Naive B cell (primary cell): ENCODE measurements at regions not wholly inside any gene's neighbourhood (a gene's known extent, or its start where the extent isn't known, plus 50 kb on each side); places are given as distances from the start of the nearest gene placed in this dataset.

Experiments used
- ATAC-seq, 2 donors: fragments of 150-1000 bp; cut with Tn5 transposase; 2 replicates each; pipeline ENCODE4 v1.10.0; 2021; ENCODE audit warnings: low read depth in 2 of 2, mild to moderate bottlenecking in 2 of 2, moderate library complexity in 2 of 2
- DNase-seq: peaks from one replicate; pipeline ENCODE4 v3.0.0; 2022
- H3K27ac Mint-ChIP-seq, 6 donors: one replicate each; pipeline ENCODE4 v1.8.0; 2020 to 2022; ENCODE audit warnings: mild to moderate bottlenecking in 6 of 6, mixed read lengths in 6 of 6, moderate library complexity in 5 of 6, inconsistent platforms in 2 of 6
- H3K27me3 Mint-ChIP-seq, 3 donors: one replicate each; pipeline ENCODE4 v1.8.0; 2021 to 2022; ENCODE audit warnings: mixed read lengths in 3 of 3, mild to moderate bottlenecking in 1 of 3
- H3K36me3 Mint-ChIP-seq, 2 donors: one replicate each; pipeline ENCODE4 v1.8.0; 2020 to 2022; ENCODE audit warnings: mixed read lengths in 2 of 2, inconsistent platforms in 1 of 2, mild to moderate bottlenecking in 1 of 2
- H3K4me1 Mint-ChIP-seq, 3 donors: one replicate each; pipeline ENCODE4 v1.8.0; 2020 to 2022; ENCODE audit warnings: mixed read lengths in 3 of 3, inconsistent platforms in 1 of 3, mild to moderate bottlenecking in 1 of 3, moderate library complexity in 1 of 3
- H3K4me3 Mint-ChIP-seq, 8 donors: one replicate each; pipeline ENCODE4 v1.8.0; 2020 to 2022; ENCODE audit warnings: mild to moderate bottlenecking in 8 of 8, mixed read lengths in 8 of 8, moderate library complexity in 8 of 8, inconsistent platforms in 2 of 8
- H3K9me3 Mint-ChIP-seq, 7 donors: one replicate each; pipeline ENCODE4 v1.8.0; 2020 to 2022; ENCODE audit warnings: mixed read lengths in 7 of 7, mild to moderate bottlenecking in 5 of 7, inconsistent platforms in 2 of 7, moderate library complexity in 1 of 7

DNA sequence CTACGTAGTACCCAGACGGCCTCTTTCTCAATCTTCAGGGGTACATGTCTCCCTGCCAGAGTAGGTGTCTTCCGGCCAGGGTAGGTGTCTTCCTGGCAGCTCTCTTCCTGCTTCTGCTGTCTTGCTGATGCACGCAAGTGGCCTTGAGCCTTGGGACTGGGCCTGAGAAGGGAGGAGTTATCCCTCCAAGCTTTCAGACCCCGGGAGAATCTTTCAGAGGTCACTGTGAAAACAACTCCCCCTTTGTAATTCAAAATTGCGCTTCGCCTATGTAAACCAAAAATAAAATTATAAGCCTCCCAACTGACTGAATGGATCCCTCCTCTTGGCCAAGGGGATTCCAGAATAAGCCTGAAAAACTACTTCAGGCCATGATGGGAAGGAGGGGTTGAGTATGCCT, 87.3 kb upstream of the NUDT4 start:
- Mint-ChIP-seq H3K27ac (peak overlapping the region in 1 of 6 donors; percentile 24), H3K9me3 (no peaks in the 10 kb centered on the region), H3K4me3 (no peak overlapping the region), H3K36me3 (no peaks in the 10 kb centered on the region), H3K27me3 (peaks cover 4 to 14% (median 5%) of the 10 kb centered on the region in 3 donors), H3K4me1 (peaks cover 0 to 6% (median 0%) of the 10 kb centered on the region in 3 donors)
- no peak for ATAC-seq
- no peak for DNase-seq

DNA sequence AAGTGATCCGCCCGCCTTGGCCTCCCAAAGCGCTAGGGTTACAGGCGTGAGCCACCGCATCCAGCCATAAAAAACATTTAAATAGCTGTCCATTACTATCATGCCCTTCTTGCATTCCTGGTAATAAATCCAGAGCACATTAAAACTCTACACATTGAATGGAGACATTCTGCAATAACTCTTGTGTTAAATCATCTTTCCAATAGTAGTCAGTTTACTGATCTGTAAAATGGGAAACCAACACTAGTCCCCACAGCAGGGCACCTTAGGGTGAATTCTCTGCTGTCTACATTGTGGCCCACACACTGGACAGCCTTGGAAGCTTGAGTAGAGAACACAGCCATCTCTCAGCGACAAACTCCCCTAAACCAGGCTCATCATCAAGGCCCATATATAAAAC, 85.5 kb upstream of the NUDT4 start:
- Mint-ChIP-seq H3K4me1 (peaks cover 8 to 17% (median 8%) of the 10 kb centered on the region in 3 donors), H3K36me3 (no peaks in the 10 kb centered on the region), H3K9me3 (no peaks in the 10 kb centered on the region), H3K27ac (no peak overlapping the region), H3K27me3 (peaks cover 8 to 14% (median 9%) of the 10 kb centered on the region in 3 donors), H3K4me3 (no peak overlapping the region)
- no peak for ATAC-seq
- DNase-seq, result no peak

DNA sequence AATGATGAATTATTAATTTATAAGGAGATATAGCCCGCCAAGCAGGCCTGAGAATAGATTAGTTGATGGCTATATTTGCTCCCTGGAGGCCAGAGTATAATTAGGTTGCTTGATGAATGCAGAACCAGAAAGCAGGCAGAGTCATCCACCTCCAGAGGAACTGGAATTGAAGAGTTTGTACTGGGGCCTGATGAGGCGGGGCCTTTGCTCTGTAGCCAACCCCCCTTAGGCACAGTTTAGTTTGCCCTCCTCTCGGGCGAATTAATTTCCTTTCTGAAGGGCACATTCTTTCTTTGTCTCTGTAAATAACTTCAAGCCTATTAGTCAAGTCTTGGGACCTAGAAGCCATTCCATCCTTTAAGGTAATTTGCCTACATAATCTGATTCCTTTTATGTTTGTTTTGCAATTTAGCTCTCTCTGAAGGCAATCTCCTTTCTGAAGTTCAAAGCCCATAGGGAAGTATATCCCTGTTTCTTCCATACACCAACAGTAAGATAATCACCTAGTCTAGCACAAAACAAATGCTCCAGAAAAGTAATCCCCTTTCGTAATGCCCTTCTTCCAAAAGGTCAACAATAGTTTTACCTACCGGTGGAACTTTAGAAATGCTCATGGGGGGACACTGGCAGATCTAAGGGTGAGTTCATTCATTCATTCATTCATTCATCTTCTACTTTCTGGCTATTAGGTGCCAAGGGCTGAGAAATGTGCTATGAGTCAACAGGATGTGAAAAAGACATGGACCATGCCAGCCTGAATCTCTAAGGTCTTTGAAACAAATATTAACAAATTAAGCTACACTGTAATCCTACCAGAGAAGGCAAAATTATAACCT, 84.8 kb upstream of the NUDT4 start:
- H3K27ac Mint-ChIP-seq, result no peak overlapping the region
- ATAC-seq, result no peak
- no peaks in the 10 kb centered on the region for H3K36me3 Mint-ChIP-seq
- no peaks in the 10 kb centered on the region for H3K9me3 Mint-ChIP-seq
- H3K4me3 Mint-ChIP-seq, result no peak overlapping the region
- peaks cover 9 to 14% (median 12%) of the 10 kb centered on the region in 3 donors for H3K27me3 Mint-ChIP-seq
- peaks cover 12 to 22% (median 12%) of the 10 kb centered on the region in 3 donors for H3K4me1 Mint-ChIP-seq
- no peak for DNase-seq

DNA sequence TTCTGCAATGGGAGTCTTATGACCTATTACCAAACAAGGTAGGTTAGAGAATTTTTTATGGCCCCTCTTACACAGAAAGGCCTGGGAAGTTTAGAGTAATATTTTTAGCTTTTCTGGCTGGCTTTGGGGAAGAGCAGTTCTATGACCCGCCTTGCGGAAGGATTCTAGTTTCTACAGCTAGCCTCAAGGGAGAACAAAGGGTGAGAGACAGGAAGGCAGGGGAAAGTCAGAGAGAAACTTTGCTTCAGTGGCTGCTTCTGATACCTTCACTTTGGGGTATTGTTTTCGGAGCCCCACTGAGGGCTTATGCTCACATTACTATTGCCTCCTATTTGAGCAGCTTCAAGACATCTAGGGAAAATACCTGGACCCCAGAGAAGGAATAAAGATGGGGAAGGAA, 80.7 kb upstream of the NUDT4 start:
- H3K27me3 Mint-ChIP-seq, result peaks cover 9 to 18% (median 12%) of the 10 kb centered on the region in 3 donors
- no peaks in the 10 kb centered on the region for H3K36me3 Mint-ChIP-seq
- H3K9me3 Mint-ChIP-seq, result no peaks in the 10 kb centered on the region
- ATAC-seq, result peak; percentile 83 to 99
- DNase-seq, result peak; percentile 26
- H3K4me1 Mint-ChIP-seq, result peaks cover 17 to 26% (median 18%) of the 10 kb centered on the region in 3 donors
- H3K27ac Mint-ChIP-seq, result peak overlapping the region in 2 of 6 donors; percentile 61 to 88
- peak overlapping the region in 7 of 8 donors; percentile 54 to 83 (median 63) for H3K4me3 Mint-ChIP-seq

DNA sequence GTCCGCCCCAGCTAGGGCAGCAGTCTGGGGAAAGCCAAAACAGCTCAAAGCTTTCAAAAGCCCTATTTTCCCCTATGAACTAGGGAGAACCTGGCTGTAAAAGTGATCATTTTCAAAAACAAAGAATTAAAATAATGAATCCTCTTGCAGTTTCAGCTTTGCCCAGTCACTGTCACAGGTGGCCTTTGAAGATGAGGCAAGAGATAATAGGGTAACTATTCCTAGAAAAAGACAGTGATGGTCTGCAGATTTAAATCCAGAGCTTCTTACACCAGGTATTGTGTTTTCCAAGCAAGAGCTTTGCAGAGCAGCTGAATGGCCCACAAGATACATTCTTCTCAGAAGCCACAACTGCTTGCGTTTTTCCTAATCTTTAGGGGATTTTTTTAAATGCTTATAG, 80.2 kb upstream of the NUDT4 start:
- Mint-ChIP-seq H3K27ac (peak overlapping the region in 1 of 6 donors; percentile 61), H3K27me3 (peaks cover 9 to 18% (median 12%) of the 10 kb centered on the region in 3 donors), H3K9me3 (no peaks in the 10 kb centered on the region), H3K36me3 (no peaks in the 10 kb centered on the region), H3K4me3 (peak overlapping the region in 5 of 8 donors; percentile 59 to 83 (median 63)), H3K4me1 (peaks cover 17 to 28% (median 21%) of the 10 kb centered on the region in 3 donors)
- DNase-seq (no peak), ATAC-seq (no peak)

DNA sequence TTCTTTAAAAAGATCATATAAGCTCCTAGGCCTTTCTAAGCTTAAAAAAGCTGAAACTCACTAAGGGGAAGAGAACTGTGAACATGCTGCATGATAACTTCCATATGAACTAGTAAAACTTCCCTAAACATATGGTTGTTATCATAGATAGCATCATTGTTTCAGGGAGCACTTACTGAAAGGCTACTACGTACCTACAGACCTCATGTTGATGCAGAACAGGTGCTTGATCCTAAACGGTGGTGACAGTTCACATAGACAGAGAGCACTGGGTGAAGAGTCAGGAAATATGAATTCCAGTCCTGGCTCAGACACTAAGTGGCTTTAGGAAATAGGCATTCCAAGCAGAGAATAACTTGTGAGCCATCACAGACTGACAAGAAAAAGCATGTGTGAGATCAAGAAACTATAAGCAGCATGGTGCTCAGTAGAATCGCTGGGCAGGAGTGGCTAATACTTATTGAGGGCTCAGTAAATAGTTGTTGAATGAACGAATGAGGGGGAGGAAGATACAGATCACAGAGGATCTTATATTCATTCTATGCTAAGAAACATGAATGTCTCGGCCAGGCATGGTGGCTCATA, 78.4 kb upstream of the NUDT4 start:
- peaks cover 9 to 12% (median 9%) of the 10 kb centered on the region in 3 donors for H3K27me3 Mint-ChIP-seq

DNA sequence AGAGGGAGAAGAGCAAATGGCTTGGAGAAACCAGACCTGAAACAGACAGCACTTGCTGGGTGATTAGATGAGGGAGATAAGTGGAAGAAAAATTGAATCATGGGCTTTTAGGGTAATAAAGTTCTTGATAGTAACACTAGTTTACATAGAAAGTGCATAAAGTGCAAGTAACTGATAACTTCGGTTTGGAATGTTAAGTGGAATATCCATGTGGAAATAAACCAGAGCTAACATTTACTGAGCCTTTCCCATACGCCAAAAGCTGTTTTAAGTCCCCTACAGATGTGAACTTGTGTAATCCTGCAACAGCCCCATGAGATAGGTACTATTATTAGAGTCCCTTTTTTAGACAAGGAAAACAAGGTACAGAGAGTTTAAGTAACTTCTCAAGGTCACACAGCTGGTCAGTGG, 77.1 kb upstream of the NUDT4 start:
- ATAC-seq (no peak), DNase-seq (no peak)
- Mint-ChIP-seq H3K27ac (no peak overlapping the region), H3K4me1 (peaks cover 22 to 28% (median 27%) of the 10 kb centered on the region in 3 donors), H3K27me3 (peaks cover 4 to 7% (median 5%) of the 10 kb centered on the region in 3 donors), H3K36me3 (no peaks in the 10 kb centered on the region), H3K4me3 (no peak overlapping the region), H3K9me3 (peaks cover 0 to 7% (median under 1%) of the 10 kb centered on the region in 7 donors)

More for the DNA sequence above, 78.4 kb upstream of the NUDT4 start:
- Mint-ChIP-seq H3K4me3 (no peak overlapping the region), H3K27ac (peak overlapping the region in 2 of 6 donors; percentile 54 to 67), H3K9me3 (no peaks in the 10 kb centered on the region), H3K36me3 (no peaks in the 10 kb centered on the region), H3K4me1 (peaks cover 22 to 28% (median 27%) of the 10 kb centered on the region in 3 donors)
- ATAC-seq (no peak), DNase-seq (no peak)

DNA sequence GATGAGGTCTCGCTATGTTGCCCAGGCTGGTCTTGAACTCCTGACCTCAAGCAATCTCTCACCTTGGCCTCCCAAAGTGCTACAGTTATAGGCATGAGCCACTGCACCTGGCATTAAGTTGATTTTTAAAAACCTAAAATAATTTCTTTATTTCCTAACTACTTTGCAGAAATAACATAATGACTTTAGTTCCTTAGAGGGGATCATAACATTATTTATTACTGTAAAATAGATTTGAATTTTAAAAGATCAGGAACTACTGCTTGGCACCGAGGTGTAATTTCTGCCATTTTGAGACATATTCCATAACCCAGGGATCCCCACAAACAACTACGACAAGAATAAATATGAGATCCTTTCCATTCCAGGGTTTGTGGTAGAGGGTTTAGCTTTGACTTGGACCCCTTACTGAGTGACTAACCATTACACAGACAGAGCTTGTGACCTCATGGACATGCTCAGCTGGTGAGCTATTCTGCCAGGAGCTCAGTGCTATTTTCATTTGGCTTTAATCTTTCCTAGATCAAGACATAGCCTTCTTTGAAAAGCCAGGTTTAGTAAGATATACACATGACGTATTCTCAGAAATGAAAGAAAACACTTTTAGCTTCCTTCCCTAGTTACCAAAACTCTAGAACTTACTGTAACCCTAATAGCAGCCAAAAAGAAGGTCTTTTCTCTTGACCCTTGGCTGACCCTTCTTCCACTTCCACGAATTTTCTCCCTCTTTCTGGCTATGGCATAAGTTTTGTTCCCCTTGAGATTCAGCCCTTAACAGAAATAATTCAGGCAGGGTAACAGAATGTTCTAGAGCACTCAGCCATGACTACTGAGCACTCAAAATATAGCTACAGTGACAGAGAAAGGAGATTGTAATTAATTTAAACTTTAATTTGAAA, 75.1 kb upstream of the NUDT4 start:
- Mint-ChIP-seq H3K27me3 (peaks cover 0 to 4% (median 0%) of the 10 kb centered on the region in 3 donors), H3K4me1 (peaks cover 12 to 15% (median 15%) of the 10 kb centered on the region in 3 donors), H3K4me3 (peak overlapping the region in 5 of 8 donors; percentile 5 to 22 (median 8)), H3K27ac (peak overlapping the region in 5 of 6 donors; percentile 1 to 44 (median 33)), H3K36me3 (peaks cover 9 to 10% of the 10 kb centered on the region in 2 donors), H3K9me3 (peaks cover 0 to 20% (median 13%) of the 10 kb centered on the region in 7 donors)
- DNase-seq (no peak), ATAC-seq (peak in 1 of 2 donors; percentile 50)

DNA sequence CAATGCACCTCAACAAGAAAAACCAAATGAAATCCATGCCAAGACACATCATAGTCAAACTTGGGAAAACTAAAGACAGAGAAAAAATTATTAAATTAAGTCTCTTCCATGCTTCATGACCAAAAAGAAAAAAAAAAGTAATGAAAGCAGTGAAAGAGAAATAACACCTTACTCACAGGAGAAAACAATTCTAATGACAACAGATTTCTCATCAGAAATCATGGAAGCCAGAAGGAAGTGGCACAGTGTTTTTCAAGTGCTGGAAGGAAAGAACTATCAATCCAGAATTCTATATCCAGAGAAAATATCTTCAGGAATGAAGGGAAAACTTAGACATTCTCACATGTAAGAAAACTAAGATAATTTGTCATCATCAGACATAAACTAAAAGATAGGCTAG, 71.1 kb upstream of the NUDT4 start:
- H3K27ac Mint-ChIP-seq, result no peak overlapping the region
- peaks cover 5 to 11% (median 8%) of the 10 kb centered on the region in 3 donors for H3K4me1 Mint-ChIP-seq
- H3K9me3 Mint-ChIP-seq, result peaks cover 0 to 20% (median 15%) of the 10 kb centered on the region in 7 donors
- H3K4me3 Mint-ChIP-seq, result no peak overlapping the region
- H3K27me3 Mint-ChIP-seq, result no peaks in the 10 kb centered on the region
- H3K36me3 Mint-ChIP-seq, result peaks cover 9 to 10% of the 10 kb centered on the region in 2 donors
- DNase-seq, result no peak
- ATAC-seq, result no peak

DNA sequence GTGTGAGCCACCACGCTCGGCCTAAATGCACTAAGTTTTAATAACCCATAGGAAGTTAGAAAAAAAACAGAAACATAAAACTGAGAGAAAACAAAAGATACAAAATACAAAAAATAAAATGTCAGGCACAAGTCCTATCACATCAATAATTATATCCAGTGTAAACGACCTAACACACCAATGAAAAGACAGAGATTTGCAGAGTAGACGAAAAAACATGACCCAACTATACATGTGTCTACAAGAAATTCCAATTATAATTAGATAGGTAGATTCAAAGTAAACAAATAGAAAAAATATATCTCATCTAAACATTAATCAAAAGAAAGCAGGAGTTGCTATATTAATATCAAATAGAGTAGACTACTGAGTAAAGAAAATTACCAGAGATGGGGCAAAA, 69.4 kb upstream of the NUDT4 start:
- no peaks in the 10 kb centered on the region for H3K27me3 Mint-ChIP-seq
- H3K9me3 Mint-ChIP-seq, result peaks cover 0 to 20% (median 15%) of the 10 kb centered on the region in 7 donors
- peaks cover 9 to 10% of the 10 kb centered on the region in 2 donors for H3K36me3 Mint-ChIP-seq
- H3K27ac Mint-ChIP-seq, result peak overlapping the region in 2 of 6 donors; percentile 15 to 70
- no peak for DNase-seq
- no peaks in the 10 kb centered on the region for H3K4me1 Mint-ChIP-seq
- no peak for ATAC-seq
- H3K4me3 Mint-ChIP-seq, result no peak overlapping the region

DNA sequence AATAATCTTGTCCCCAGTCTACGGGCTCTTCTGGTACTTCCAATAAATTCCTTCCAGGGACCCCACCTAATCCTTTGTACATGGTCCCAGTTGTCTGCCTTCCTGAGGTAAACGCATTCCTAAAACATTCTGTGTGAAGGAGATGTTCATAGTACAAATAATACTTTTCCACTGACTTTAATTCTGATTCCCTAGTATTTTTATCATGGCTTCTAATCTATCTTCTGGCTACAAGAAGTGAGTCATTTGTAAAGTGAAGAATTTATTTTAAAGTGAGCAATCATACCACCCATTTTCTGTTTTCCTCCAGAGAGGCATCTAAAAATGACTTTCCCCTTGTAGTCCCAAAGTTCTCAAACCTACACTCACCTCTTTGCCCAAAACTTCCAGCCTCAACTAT, 65.9 kb upstream of the NUDT4 start:
- ATAC-seq (no peak), DNase-seq (no peak)
- Mint-ChIP-seq H3K27ac (peak overlapping the region in 1 of 6 donors; percentile 8), H3K27me3 (no peaks in the 10 kb centered on the region), H3K9me3 (peaks cover 0 to 4% (median under 1%) of the 10 kb centered on the region in 7 donors), H3K4me1 (peaks cover 0 to 4% (median 0%) of the 10 kb centered on the region in 3 donors), H3K36me3 (no peaks in the 10 kb centered on the region), H3K4me3 (no peak overlapping the region)

DNA sequence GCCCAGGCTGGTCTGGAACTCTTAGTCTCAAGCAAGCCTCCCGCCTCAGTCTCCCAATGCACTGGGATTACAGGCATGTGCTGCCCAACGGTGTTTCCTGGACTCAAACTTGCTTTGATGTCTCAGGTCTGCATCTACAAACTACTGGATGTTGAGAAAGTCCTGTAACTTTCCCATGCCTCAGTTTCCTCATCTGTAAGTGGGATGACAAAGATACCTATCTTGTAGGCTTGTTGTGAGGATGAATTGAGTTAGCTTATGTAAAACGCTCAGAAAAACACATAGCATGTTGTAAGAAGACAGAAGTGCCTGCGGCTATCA, 63.6 kb upstream of the NUDT4 start:
- no peak for ATAC-seq
- no peak overlapping the region for H3K4me3 Mint-ChIP-seq
- peaks cover 4 to 8% (median 6%) of the 10 kb centered on the region in 3 donors for H3K4me1 Mint-ChIP-seq
- no peaks in the 10 kb centered on the region for H3K36me3 Mint-ChIP-seq
- no peaks in the 10 kb centered on the region for H3K27me3 Mint-ChIP-seq
- DNase-seq, result no peak
- peak overlapping the region in 1 of 6 donors; percentile 41 for H3K27ac Mint-ChIP-seq
- H3K9me3 Mint-ChIP-seq, result no peaks in the 10 kb centered on the region

DNA sequence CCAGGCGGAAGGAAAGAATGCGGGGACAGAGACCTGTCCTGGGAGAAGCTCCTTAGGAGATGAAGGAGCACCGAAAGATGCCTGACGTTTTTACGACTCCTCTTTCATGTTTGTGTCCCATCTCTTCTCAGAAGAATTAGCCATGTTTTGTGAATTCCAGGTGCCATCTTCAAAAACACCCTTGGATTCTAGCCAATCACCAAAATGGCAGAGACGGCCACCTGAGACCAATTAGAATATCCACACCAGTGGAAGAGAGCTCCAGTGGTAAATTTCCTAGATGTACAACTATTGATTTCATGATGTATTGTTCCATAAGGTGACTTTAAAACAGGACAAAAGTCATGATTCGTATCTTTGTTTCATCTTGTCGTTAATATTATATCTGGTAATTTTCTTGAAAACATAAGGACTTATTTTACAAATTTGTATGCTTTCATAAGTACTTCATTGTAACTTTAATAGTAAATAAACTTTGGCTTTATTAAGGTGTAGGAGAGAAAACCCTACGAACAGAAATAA, 62.3 kb upstream of the NUDT4 start:
- DNase-seq, result no peak
- peaks cover 4 to 8% (median 6%) of the 10 kb centered on the region in 3 donors for H3K4me1 Mint-ChIP-seq
- peak overlapping the region in 1 of 6 donors; percentile 20 for H3K27ac Mint-ChIP-seq
- no peak for ATAC-seq
- no peaks in the 10 kb centered on the region for H3K27me3 Mint-ChIP-seq
- no peak overlapping the region for H3K4me3 Mint-ChIP-seq
- no peaks in the 10 kb centered on the region for H3K9me3 Mint-ChIP-seq
- no peaks in the 10 kb centered on the region for H3K36me3 Mint-ChIP-seq
